Spleen (tissue), 7 donors: ENCODE measurements at regions not wholly inside any gene's neighbourhood (a gene's known extent, or its start where the extent isn't known, plus 50 kb on each side); places are given as distances from the start of the nearest gene placed in this dataset.

Experiments
- CTCF ChIP-seq, 11 experiments: fragments of 200-600 bp in 7 of 11; fragments of 450-650 bp in 4 of 11; sonication (generic) in 4 of 11; IDR thresholded peaks in 8 of 11; conservative IDR thresholded peaks in 3 of 11; 1 replicate in 7 of 11; 2 replicates in 4 of 11; pipeline versions ENCODE4 v1.4.0 to v1.8.0; 2016 to 2021; ENCODE audit warnings: antibody characterized with exemption in 11 of 11, inconsistent platforms in 4 of 11, mild to moderate bottlenecking in 1 of 11
- POLR2AphosphoS5 ChIP-seq, 3 donors: sonication (generic); formaldehyde crosslinking; IDR thresholded peaks; one replicate each; pipeline ENCODE4 v1.5.1; 2017; ENCODE audit warnings: antibody characterized with exemption in 3 of 3
- donor health status: DM: no; HTN: no; CAD: no; lungs with moderate emphysema.
- donor health status: DM: no; HTN: no; CAD: no.
- donor health status: DM: no; HTN: no; CAD: no.

GRCh38 chr13:91157273-91158016 is 190.0 kb upstream of the MIR17HG start:
- TF ChIP-seq CTCF (IDR thresholded peaks at IDR 0.05 in 8 of 11, conservative IDR thresholded peaks at IDR 0.05 in 3 of 11) = no peak
- no peak for TF ChIP-seq POLR2AphosphoS5 (IDR thresholded peaks at IDR 0.05)
